Endothelial cell of umbilical vein (primary cell): ENCODE measurements at regions not wholly inside any gene's neighbourhood (a gene's known extent, or its start where the extent isn't known, plus 50 kb on each side); places are given as distances from the start of the nearest gene placed in this dataset.

Experiments
- BruUV-seq: library from RNA; stranded (reverse); fragments of 400-500 nt; replicated peaks from 2 replicates; lab custom pipeline; 2021; lab: Mats Ljungman, UMichigan
- CTCF ChIA-PET: fragments of 300-600, 350-600 bp; sonication (Branson Sonifier 250); formaldehyde crosslinking; loops from one replicate; lab custom pipeline; 2021; ENCODE audit warnings: antibody characterized with exemption, inconsistent platforms; lab: Charles Lee
- POLR2A ChIA-PET: fragments of 300-600, 350-600 bp; sonication (Branson Sonifier 250); formaldehyde crosslinking; loops from one replicate; lab custom pipeline; 2021; ENCODE audit warnings: antibody characterized with exemption, inconsistent platforms; lab: Charles Lee
- DNase-seq: peaks from one replicate; pipeline ENCODE4 v3.0.0-alpha.2; 2011; ENCODE audit warnings: low read depth, low spot score
- FAIRE-seq: peaks from 2 replicates; lab custom pipeline; 2011; peaks lifted over from hg19 to GRCh38; lab: Jason Lieb, UNC
- H2AFZ ChIP-seq: 2 replicates; pipeline ENCODE4 v1.6.0; 2012; ENCODE audit warnings: low read depth, low read length, control low read depth, inconsistent platforms
- H3K27ac ChIP-seq: 2 replicates; pipeline ENCODE4 v1.5.1; 2011; ENCODE audit warnings: low read depth, mild to moderate bottlenecking, control low read depth, low read length, moderate library complexity; ENCODE audit not compliant: insufficient read depth
- H3K27me3 ChIP-seq, 2 experiments: 2 replicates each; pipeline versions ENCODE4 v1.6.0 to v1.6.1; 2011; ENCODE audit warnings: low read length in 2 of 2, mixed read lengths in 1 of 2; ENCODE audit not compliant: control insufficient read depth in 2 of 2, insufficient read depth in 2 of 2
- H3K36me3 ChIP-seq, 2 experiments: 2 replicates in 1 of 2; 3 replicates in 1 of 2; pipeline ENCODE4 v1.5.1; 2011; ENCODE audit warnings: low read length in 2 of 2, mild to moderate bottlenecking in 1 of 2, moderate library complexity in 1 of 2; ENCODE audit not compliant: control insufficient read depth in 2 of 2, insufficient read depth in 2 of 2; ENCODE audit errors: extremely low read depth in 1 of 2
- H3K4me1 ChIP-seq: 3 replicates; pipeline ENCODE4 v1.5.1; 2011; ENCODE audit warnings: mild to moderate bottlenecking, low read length; ENCODE audit not compliant: control insufficient read depth, insufficient read depth; ENCODE audit errors: extremely low read depth
- H3K4me2 ChIP-seq: 2 replicates; pipeline ENCODE4 v1.6.1; 2011; ENCODE audit warnings: low read length, control low read depth, mixed read lengths; ENCODE audit not compliant: insufficient read depth
- H3K4me3 ChIP-seq, 3 experiments: fragments of 200-600 bp in 1 of 3; sonication (generic), shearing (Covaris generic) in 1 of 3; replicated peaks in 1 of 3; 2 replicates each; pipeline ENCODE4 v1.5.1; 2011 to 2016; ENCODE audit warnings: control low read depth in 3 of 3, low read length in 3 of 3, mild to moderate bottlenecking in 2 of 3, inconsistent platforms in 1 of 3, low read depth in 1 of 3, moderate library complexity in 1 of 3; ENCODE audit not compliant: insufficient read depth in 1 of 3
- H3K79me2 ChIP-seq: 2 replicates; pipeline ENCODE4 v1.6.0; 2012; ENCODE audit warnings: low read length, inconsistent platforms; ENCODE audit not compliant: control insufficient read depth, insufficient read depth
- H3K9ac ChIP-seq: replicated peaks from 2 replicates; pipeline ENCODE3; 2011; ENCODE audit warnings: low read length, control low read depth; ENCODE audit not compliant: insufficient read depth; ENCODE audit errors: extremely low read depth
- H3K9me1 ChIP-seq: replicated peaks from 3 replicates; pipeline ENCODE4 v1.6.0; 2011; ENCODE audit warnings: mild to moderate bottlenecking, low read length; ENCODE audit not compliant: control insufficient read depth, insufficient read depth; ENCODE audit errors: extremely low read depth
- H3K9me3 ChIP-seq: replicated peaks from 2 replicates; pipeline ENCODE4 v1.5.1; 2012; ENCODE audit warnings: low read length, inconsistent platforms; ENCODE audit not compliant: control insufficient read depth, insufficient read depth
- H4K20me1 ChIP-seq: replicated peaks from 2 replicates; pipeline ENCODE3; 2011; ENCODE audit warnings: mild to moderate bottlenecking, low read length; ENCODE audit not compliant: control insufficient read depth, insufficient read depth; ENCODE audit errors: extremely low read depth
- CTCF ChIP-seq, 2 donors: IDR thresholded peaks; 1 replicate in 1 of 2; 2 replicates in 1 of 2; pipeline ENCODE4 v1.5.1; 2011; ENCODE audit warnings: low read length in 2 of 2, mild to moderate bottlenecking in 2 of 2, moderate library complexity in 2 of 2, control low read depth in 1 of 2, inconsistent platforms in 1 of 2, low read depth in 1 of 2; ENCODE audit not compliant: insufficient read depth in 1 of 2; ENCODE audit errors: extremely low read depth in 1 of 2
- EZH2 ChIP-seq: IDR thresholded peaks from 2 replicates; pipeline ENCODE4 v1.6.1; 2012; ENCODE audit warnings: borderline replicate concordance, low read depth, mild to moderate bottlenecking, moderate library complexity, low read length, inconsistent platforms; ENCODE audit not compliant: severe bottlenecking
- FOS ChIP-seq: IDR thresholded peaks from 2 replicates; pipeline ENCODE4 v1.6.1; 2011; ENCODE audit warnings: mild to moderate bottlenecking, low read length, moderate library complexity, borderline replicate concordance; ENCODE audit not compliant: insufficient read depth
- GATA2 ChIP-seq: IDR thresholded peaks from 2 replicates; pipeline ENCODE4 v1.7.0; 2011; ENCODE audit warnings: low read depth, mild to moderate bottlenecking, moderate library complexity, mixed read lengths, low read length; ENCODE audit not compliant: insufficient read length, insufficient read depth
- JUN ChIP-seq: IDR thresholded peaks from 2 replicates; pipeline ENCODE4 v1.6.1; 2011; ENCODE audit warnings: borderline replicate concordance, low read depth; ENCODE audit not compliant: insufficient read length, insufficient read depth
- MAX ChIP-seq: IDR thresholded peaks from 2 replicates; pipeline ENCODE4 v1.6.1; 2011; ENCODE audit not compliant: insufficient read depth, insufficient read length
- MYC ChIP-seq: IDR thresholded peaks from one replicate; pipeline ENCODE4 v1.6.1; 2011; ENCODE audit warnings: mild to moderate bottlenecking, low read depth, low read length
- POLR2A ChIP-seq: IDR thresholded peaks from 2 replicates; pipeline ENCODE4 v1.6.1; 2012; ENCODE audit warnings: low read depth, mild to moderate bottlenecking, control low read depth, low read length
- POLR2AphosphoS5 ChIP-seq: IDR thresholded peaks from 2 replicates; pipeline ENCODE4 v1.6.1; 2012; ENCODE audit warnings: low read depth, mild to moderate bottlenecking, control low read depth, low read length, moderate library complexity; ENCODE audit not compliant: insufficient read depth
- dilution Hi-C: fragments of 300-500 bp; cut with MboI; formaldehyde crosslinking; loops from one replicate; pipeline ENCODE4 v1.15.0; 2019; ENCODE audit warnings: low sequenced_read_pairs; ENCODE audit not compliant: extremely low pct_ligation_motif_present
- intact Hi-C: fragments of 100-400 bp; cut with micrococcal nuclease; formaldehyde crosslinking; loops from one replicate; pipeline ENCODE4 v1.10.0; 2022

GRCh38 chrX:124814106-124814505, 467.7 kb downstream of the SH2D1A start:
- H3K27me3 ChIP-seq, result no peaks in the 10 kb centered on the region
- no peak overlapping the region for H2AFZ ChIP-seq
- H3K4me2 ChIP-seq, result no peak overlapping the region
- H3K4me1 ChIP-seq, result no peaks in the 10 kb centered on the region
- no peak overlapping the region for H3K9ac ChIP-seq
- no peaks in the 10 kb centered on the region for H3K36me3 ChIP-seq
- no peaks in the 10 kb centered on the region for H3K9me1 ChIP-seq
- H4K20me1 ChIP-seq, result no peaks in the 10 kb centered on the region
- intact Hi-C loops (no loop called here), dilution Hi-C loops (no loop called here)
- BruUV-seq, result no TSS peak
- FAIRE-seq, result no peak
- no peak for DNase-seq
- POLR2A ChIA-PET, result no interaction called here
- H3K4me3 ChIP-seq, result no peak overlapping the region
- TF ChIP-seq MAX, result no peak
- TF ChIP-seq POLR2AphosphoS5, result no peak
- no peak for TF ChIP-seq EZH2
- TF ChIP-seq JUN, result no peak
- TF ChIP-seq POLR2A, result no peak
- no peak for TF ChIP-seq CTCF (IDR thresholded peaks at IDR 0.05; ENCODE audit: extremely low read depth in 1 of 2, insufficient read depth in 1 of 2, low read depth in 1 of 2, low read length in 2 of 2)
- TF ChIP-seq MYC, result no peak
- no peak for TF ChIP-seq GATA2
- no peak for TF ChIP-seq FOS
- CTCF ChIA-PET, result no interaction called here
- H3K79me2 ChIP-seq, result no peaks in the 10 kb centered on the region
- no peaks in the 10 kb centered on the region for H3K9me3 ChIP-seq
- no peak overlapping the region for H3K27ac ChIP-seq
